ENCODE measurements at regions not wholly inside any gene's neighbourhood (a gene's known extent, or its start where the extent isn't known, plus 50 kb on each side); places are given as distances from the start of the nearest gene placed in this dataset.
A peak's percentile ranks its signal among the peaks of the same experiment; 100 is the strongest.

DNA sequence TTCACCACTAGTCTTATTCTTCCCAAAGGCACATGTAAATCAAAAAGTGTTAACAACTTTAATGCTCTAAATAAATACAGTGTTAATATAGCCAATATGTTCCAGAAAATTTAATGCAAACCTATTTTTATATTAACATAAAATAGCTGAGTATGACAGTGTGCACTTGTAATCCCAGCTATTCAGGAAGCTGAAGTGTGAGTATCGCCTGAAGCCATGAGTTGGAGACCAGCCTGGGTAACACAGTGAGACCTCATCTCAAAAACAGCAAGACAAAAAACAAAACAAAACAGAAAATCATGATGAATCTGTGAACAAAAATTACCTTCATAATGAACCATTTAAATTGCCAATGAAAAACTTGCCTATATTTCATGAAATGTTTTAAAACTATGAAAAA is 798.9 kb downstream of the SLC6A15 start:
- H4K91ac ChIP-seq (ENCODE audit: insufficient read depth, low read depth, low read length), result no peak overlapping the region
- no TSS peak for BruUV-seq (replicated peaks)
- H2BK120ac ChIP-seq (ENCODE audit: low read depth, low read length), result no peak overlapping the region
- H3K27me3 ChIP-seq (ENCODE audit: control insufficient read depth, insufficient read depth, low read length), result no peaks in the 10 kb centered on the region
- H2AK5ac ChIP-seq (ENCODE audit: low read depth, low read length), result no peak overlapping the region
- no peaks in the 10 kb centered on the region for H4K20me1 ChIP-seq (ENCODE audit: insufficient read depth, low read length)
- no peaks in the 10 kb centered on the region for H3K4me1 ChIP-seq (ENCODE audit: control insufficient read depth, insufficient read depth, low read length)
- no peaks in the 10 kb centered on the region for H3K79me1 ChIP-seq (ENCODE audit: low read depth in 1 of 2, low read length in 2 of 2)
- no peak for TF ChIP-seq CEBPB (IDR thresholded peaks at IDR 0.05; ENCODE audit: low read depth, low read length)
- TF ChIP-seq, protein P1, sequence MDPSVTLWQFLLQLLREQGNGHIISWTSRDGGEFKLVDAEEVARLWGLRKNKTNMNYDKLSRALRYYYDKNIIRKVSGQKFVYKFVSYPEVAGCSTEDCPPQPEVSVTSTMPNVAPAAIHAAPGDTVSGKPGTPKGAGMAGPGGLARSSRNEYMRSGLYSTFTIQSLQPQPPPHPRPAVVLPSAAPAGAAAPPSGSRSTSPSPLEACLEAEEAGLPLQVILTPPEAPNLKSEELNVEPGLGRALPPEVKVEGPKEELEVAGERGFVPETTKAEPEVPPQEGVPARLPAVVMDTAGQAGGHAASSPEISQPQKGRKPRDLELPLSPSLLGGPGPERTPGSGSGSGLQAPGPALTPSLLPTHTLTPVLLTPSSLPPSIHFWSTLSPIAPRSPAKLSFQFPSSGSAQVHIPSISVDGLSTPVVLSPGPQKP (IDR thresholded peaks at IDR 0.05; ENCODE audit: borderline replicate concordance, low read depth, low read length), result no peak
- TF ChIP-seq FOS (IDR thresholded peaks at IDR 0.05; ENCODE audit: low read depth, low read length), result no peak
- TF ChIP-seq MXI1 (IDR thresholded peaks at IDR 0.05; ENCODE audit: borderline replicate concordance, low read depth, low read length), result no peak
- no peak for TF ChIP-seq RCOR1 (IDR thresholded peaks at IDR 0.05; ENCODE audit: insufficient replicate concordance, low read length)
- TF ChIP-seq SMC3 (IDR thresholded peaks at IDR 0.05; ENCODE audit: low read depth, low read length), result no peak
- TF ChIP-seq, protein P2, sequence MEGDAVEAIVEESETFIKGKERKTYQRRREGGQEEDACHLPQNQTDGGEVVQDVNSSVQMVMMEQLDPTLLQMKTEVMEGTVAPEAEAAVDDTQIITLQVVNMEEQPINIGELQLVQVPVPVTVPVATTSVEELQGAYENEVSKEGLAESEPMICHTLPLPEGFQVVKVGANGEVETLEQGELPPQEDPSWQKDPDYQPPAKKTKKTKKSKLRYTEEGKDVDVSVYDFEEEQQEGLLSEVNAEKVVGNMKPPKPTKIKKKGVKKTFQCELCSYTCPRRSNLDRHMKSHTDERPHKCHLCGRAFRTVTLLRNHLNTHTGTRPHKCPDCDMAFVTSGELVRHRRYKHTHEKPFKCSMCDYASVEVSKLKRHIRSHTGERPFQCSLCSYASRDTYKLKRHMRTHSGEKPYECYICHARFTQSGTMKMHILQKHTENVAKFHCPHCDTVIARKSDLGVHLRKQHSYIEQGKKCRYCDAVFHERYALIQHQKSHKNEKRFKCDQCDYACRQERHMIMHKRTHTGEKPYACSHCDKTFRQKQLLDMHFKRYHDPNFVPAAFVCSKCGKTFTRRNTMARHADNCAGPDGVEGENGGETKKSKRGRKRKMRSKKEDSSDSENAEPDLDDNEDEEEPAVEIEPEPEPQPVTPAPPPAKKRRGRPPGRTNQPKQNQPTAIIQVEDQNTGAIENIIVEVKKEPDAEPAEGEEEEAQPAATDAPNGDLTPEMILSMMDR (conservative IDR thresholded peaks at IDR 0.05; ENCODE audit: low read depth, low read length), result no peak
- TF ChIP-seq RAD21 (IDR thresholded peaks at IDR 0.05; ENCODE audit: low read length), result no peak
- TF ChIP-seq MAZ (IDR thresholded peaks at IDR 0.05; ENCODE audit: borderline replicate concordance, low read depth, low read length), result no peak
- TF ChIP-seq BHLHE40 (IDR thresholded peaks at IDR 0.05; ENCODE audit: low read depth, low read length), result no peak
- TF ChIP-seq NFE2L2 (IDR thresholded peaks at IDR 0.05; ENCODE audit: low read depth, low read length), result no peak
- TF ChIP-seq RFX5 (IDR thresholded peaks at IDR 0.05; ENCODE audit: low read depth, low read length), result no peak
- no peak overlapping the region for H3K4me3 ChIP-seq (ENCODE audit: insufficient read depth, low read depth, low read length)
- H3K14ac ChIP-seq (replicated peaks; ENCODE audit: low read depth, low read length), result no peak overlapping the region
- ATAC-seq (ENCODE audit: low read depth) (no peak), DNase-seq (peak; percentile 4)
- H3K23ac ChIP-seq (ENCODE audit: low read depth, low read length), result no peak overlapping the region
- intact Hi-C loops (cut with micrococcal nuclease), result no loop called here
- ChIA-PET POLR2A (ENCODE audit: unreplicated experiment) (no interaction called here), CTCF (interaction anchor here (0.7 kb wide), 1 partner anchor 179 kb away, joined by 3 read pairs; no protein-coding TSS in a partner anchor)
- H3K36me3 ChIP-seq (ENCODE audit: control insufficient read depth, insufficient read depth, low read length), result no peaks in the 10 kb centered on the region
- no peak overlapping the region for H4K5ac ChIP-seq (ENCODE audit: low read depth, low read length)
- H4K8ac ChIP-seq (ENCODE audit: low read depth in 2 of 2, low read length in 2 of 2), result no peak overlapping the region
- no peak overlapping the region for H3K56ac ChIP-seq (ENCODE audit: extremely low read depth, insufficient read depth, low read length)
- H2BK5ac ChIP-seq (ENCODE audit: low read depth, low read length, poor library complexity, severe bottlenecking), result no peak overlapping the region
- H2AK9ac ChIP-seq (replicated peaks; ENCODE audit: low read depth, low read length, poor library complexity), result no peak overlapping the region
- no peak overlapping the region for H3K4me2 ChIP-seq (ENCODE audit: low read depth, low read length)
- H3K18ac ChIP-seq (ENCODE audit: low read depth, low read length), result no peak overlapping the region
- H3K4ac ChIP-seq (ENCODE audit: low read depth, low read length), result no peak overlapping the region
- no peak overlapping the region for H3K27ac ChIP-seq (ENCODE audit: insufficient read depth, low read length)
- no peaks in the 10 kb centered on the region for H3K9me1 ChIP-seq (ENCODE audit: insufficient read depth, low read length)
- no peak overlapping the region for H3K9ac ChIP-seq (ENCODE audit: low read depth, low read length)
- dilution Hi-C loops (cut with HindIII; ENCODE audit: low sequenced_read_pairs, unreplicated experiment), result no loop called here
- no CpG with 5 or more reads among the region's 1 CpG for WGBS, 2 experiments (ENCODE audit: extremely low coverage in 2 of 2, insufficient read length in 1 of 2)
- no peak overlapping the region for H2BK15ac ChIP-seq (ENCODE audit: low read depth, low read length)
- H3K9me3 ChIP-seq (ENCODE audit: control insufficient read depth, insufficient read depth, low read length), result no peaks in the 10 kb centered on the region
- in situ Hi-C loops (cut with MboI; ENCODE audit: low sequenced_read_pairs), result no loop called here
- no peak overlapping the region for H2BK20ac ChIP-seq (ENCODE audit: low read depth, low read length)
- no peak overlapping the region for H2AFZ ChIP-seq (replicated peaks; ENCODE audit: low read length, poor library complexity)

Measured in IMR-90 (cell line).